Fibroblast of skin of right biceps (primary cell): ENCODE measurements at regions not wholly inside any gene's neighbourhood (a gene's known extent, or its start where the extent isn't known, plus 50 kb on each side); places are given as distances from the start of the nearest gene placed in this dataset.

Experiments used
- DNase-seq: peaks from one replicate; pipeline ENCODE4 v3.0.0-alpha.2; 2013

- no peak for DNase-seq
Measured at GRCh38 chr1:95437011-95437410, 203.0 kb downstream of the RWDD3 start.

GRCh38 chr1:95437781-95438180, 203.8 kb downstream of the RWDD3 start:
- no peak for DNase-seq

DNA sequence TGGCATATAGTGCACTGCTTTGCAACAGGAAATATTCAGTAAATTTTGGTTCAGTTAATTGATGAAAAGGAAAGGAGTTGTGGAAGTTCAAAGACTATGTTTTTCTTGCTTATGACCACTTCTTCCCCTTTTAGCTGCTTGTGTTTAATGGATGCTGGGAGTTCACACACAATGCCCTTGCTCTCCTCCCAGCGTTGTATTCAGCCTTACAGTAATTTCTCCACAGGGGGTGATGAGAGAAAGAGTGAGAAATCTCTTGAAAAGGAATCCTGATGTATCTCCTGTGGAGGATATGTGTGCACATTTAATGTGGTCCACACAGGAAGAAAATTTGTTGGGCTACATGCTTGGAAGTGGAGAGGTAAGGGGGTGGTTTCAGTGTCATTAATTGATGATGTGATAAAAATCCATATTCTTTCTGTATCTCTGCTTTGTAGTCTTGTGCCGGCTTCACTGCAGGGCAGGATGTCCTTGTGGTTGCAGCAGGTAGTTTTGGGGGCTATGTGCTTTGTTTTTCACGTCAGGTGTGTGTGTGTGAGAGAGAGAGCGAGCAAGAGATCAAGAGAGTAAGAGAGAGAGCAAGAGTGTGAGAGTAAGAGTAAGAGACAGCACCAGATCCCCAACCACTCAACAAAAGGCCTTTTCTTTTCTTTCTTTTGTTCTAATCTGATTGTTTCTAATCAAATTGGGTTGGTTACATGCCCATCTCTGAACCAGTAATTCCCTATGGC, 204.4 kb downstream of the RWDD3 start:
- no peak for DNase-seq

DNA sequence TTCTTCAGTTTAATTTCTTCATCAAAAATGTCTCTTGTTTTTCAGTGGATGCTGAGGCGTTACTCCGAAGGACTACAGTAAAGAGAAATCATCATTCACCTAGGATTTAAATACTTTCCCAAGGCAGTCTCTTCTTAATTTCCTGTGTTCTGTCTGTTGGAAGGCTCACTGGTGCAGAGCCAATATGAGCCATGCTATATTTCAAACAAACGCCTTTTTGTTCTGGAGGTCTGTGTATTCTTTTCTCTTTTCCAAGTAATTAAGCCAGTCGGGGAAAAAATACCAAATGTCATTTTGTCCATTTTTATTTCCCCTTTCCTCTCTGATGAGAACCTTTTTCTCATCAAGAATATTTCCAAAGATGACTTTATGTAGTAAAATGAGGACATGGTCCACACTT, 206.5 kb downstream of the RWDD3 start:
- no peak for DNase-seq

- DNase-seq: no peak
Measured at GRCh38 chr1:95449516-95449915, 215.5 kb downstream of the RWDD3 start.

- no peak for DNase-seq
Measured at GRCh38 chr1:95451054-95451453, 217.0 kb downstream of the RWDD3 start.

DNA sequence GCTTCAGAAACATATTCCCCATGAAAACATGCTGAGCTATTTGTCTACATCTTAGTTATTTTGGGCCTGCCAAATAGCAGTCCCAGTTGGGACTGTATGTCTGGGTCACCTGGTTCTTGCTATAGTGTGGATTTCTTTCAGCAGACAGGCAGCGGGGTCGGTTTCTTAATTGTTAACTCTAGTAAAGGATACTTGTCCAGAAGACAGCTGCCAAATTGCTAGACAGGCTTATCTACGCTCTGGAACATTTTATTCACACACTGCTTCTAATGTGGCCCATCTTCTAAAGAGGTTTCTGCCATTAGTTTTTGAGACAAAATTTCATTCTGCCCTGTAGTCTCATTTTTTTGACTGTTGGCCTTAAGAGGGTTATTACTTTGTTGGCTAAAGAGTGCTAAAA, 217.9 kb downstream of the RWDD3 start:
- DNase-seq: no peak

GRCh38 chr1:95453053-95453452, 219.0 kb downstream of the RWDD3 start:
- no peak for DNase-seq

- DNase-seq: no peak
Measured at GRCh38 chr1:95467036-95467435, 233.0 kb downstream of the RWDD3 start.

DNA sequence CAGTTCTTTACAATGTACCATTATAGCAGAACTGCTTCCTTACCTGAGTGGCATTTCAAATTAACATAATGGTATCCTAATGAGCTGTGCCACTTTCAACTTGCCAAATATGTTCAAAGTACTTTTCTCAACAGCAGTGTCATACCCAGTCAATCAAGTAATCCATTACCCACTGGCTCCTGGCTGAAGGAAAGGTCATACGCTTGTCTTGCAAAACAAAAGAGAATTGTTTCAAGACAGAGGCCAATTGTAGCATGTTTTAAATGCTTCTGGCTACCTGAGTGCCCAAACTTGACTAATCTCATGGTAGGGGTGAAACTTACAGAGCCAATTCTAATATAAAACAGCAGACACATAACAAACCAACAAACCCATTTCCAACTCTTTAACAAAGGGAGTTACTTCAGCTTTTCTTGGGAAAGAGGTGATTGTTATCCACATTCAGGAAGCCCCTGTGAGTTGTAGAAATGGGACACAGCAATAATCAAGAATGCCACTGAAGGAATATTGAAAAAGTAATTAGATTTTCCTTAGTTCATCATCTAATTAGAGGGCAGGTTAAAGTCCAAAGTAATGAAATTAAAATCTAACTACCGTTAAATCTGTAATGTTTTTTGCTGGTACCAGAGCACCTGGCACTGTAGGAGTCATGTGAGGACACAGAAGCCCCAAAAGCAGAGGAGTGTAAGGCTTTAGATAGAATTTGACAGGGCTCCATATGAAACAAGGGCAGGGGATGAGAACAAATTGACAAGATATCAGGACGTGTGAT, 241.9 kb downstream of the RWDD3 start:
- no peak for DNase-seq

GRCh38 chr1:95496307-95496706, 262.3 kb downstream of the RWDD3 start:
- no peak for DNase-seq

GRCh38 chr1:95496773-95497172, 262.8 kb downstream of the RWDD3 start:
- DNase-seq: no peak

DNA sequence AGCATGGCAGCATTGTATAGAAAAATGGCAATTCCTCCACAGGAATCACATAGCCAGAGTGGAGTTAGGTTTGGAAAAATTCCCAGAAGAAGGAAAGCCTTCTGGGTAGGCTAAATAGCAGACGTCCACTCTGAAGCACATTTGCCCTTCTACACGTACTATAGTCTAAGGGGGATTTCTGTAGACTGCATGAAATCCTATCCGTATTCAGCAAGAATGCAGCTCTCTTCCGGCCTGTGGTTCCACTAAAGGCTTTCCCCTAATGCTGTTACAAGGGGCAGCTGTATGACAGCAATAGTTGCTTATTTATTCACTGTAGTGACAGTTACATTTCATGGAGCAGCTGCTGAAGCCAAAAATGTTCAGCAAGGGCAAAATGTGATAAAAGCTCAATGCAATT, 263.6 kb downstream of the RWDD3 start:
- DNase-seq: no peak

GRCh38 chr1:95503278-95504030, 269.4 kb downstream of the RWDD3 start:
- no peak for DNase-seq

DNA sequence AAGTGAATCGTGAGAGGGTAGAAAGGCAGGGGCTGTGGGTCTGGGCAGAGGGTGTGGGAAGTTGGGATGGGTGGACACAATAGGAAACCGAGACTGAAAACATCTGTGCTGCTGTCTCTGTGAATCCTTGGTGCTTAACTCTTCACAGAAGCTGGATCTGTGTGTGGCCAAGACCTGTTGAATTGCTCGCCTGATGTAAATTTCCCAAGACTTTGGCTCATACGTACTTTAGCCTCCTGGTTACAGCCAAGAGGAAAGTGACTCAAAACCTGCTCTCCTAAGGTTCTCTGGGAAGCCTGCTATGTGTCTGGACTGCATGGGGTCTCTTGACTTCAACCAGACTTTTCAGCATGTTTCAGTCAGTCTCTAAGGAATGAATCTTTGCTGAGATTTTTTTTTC, 270.3 kb downstream of the RWDD3 start:
- DNase-seq: no peak

- DNase-seq: no peak
Measured at GRCh38 chr1:95506736-95507414, 272.9 kb downstream of the RWDD3 start.

DNA sequence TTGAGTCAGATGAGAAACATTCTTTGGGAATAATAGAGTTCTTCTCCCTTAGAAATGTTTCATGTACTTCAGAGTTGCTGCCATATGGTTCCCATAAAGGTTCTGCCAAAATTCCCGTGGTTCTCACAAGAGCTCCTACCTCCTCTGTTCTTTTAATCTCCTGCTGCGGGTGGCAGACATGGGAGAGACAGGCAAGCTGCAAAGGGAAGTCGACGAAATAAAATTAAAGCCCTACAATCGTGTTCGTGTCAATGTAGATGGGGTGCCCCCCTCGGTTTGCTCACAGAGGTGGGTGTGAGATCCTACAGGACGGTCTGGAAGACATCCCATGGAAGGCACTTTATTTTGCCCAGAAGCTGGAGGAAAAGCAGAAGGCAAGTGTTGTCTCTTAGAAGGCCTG, 276.0 kb downstream of the RWDD3 start:
- DNase-seq: no peak

- DNase-seq: no peak
Measured at GRCh38 chr1:95512925-95513324, 278.9 kb downstream of the RWDD3 start.

- DNase-seq: no peak
Measured at GRCh38 chr1:95517506-95517905, 283.5 kb downstream of the RWDD3 start.

GRCh38 chr1:95518310-95518709, 284.3 kb downstream of the RWDD3 start:
- DNase-seq: no peak

DNA sequence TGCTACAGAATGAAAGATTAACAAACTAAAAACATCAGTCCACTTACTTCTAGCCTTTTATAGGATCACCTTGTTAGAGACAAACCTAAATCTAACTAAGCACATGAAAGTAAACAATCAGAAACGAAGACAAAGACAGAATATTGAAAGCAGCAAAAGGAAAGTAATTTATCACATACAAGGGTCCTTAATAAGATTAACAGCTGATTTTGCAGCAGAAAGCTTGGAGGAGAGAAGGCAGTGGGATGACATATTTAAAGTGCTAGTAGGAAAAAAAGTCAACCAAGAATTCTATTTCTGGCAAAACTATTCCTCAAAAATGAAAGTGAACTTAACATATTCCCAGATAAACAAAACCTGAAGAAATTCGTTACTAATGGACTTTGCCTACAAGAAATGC, 286.4 kb downstream of the RWDD3 start:
- DNase-seq: no peak

- no peak for DNase-seq
Measured at GRCh38 chr1:95532335-95532734, 298.3 kb downstream of the RWDD3 start.

DNA sequence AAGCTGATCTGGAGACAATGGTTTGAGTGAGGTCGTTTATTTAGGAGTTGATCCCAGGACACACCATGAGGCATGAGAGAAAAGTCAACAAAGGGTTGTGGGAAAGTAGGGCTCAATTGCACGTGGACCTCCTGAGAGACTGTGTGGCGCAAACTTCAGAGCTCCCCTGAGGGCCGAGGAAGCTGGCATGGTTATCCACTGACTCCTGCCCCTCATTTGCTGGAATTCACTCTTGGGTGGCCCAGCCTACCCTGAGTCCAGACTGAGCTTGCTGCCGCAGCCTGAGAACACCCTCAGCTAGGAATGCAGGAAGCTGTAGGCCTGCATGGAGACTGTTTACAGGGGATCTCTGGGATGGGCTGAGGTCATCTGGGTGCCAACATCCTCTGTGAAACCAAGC, 301.0 kb downstream of the RWDD3 start:
- DNase-seq: no peak
